ENCODE measurements at regions not wholly inside any gene's neighbourhood (a gene's known extent, or its start where the extent isn't known, plus 50 kb on each side); places are given as distances from the start of the nearest gene placed in this dataset.

DNA sequence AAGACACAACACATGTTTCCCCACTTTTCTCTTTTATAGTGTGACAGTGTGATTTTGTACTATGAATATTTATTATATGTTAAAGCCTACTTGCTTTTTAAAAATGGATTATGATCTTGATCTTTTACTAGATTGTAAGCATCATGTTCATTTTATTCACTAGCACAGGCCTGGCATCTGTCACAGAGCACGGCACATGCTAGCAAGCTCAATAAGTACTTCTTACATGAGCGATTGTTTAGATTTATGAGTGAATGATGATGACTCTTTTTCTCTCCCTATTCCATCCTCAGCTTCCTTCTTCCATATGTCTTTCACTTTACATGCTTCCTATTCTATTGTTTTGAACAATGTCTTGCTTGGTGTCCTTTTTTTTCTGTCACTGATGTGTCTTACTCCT, 1454.1 kb downstream of the MRPL39 start:
- DNase-seq (ENCODE audit: low read depth, low spot score), result no peak

DNA sequence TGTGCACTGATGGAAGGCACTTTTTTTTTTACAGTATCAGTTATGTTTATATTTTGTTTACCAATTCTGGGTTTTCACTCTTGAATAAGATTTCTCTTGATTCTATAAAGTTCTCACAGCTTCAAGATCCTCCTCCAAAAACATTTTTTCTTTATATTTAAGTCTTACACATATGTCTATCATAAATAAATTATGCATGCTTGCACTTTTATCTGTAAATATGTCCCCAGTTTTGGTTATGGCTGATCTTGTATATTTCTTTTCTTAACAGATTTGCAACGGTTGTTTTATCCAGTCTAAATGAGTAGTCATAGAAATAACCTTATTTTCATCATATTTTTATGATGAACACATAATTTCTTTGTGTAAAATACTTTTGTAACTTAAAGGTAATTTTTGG, 1456.5 kb downstream of the MRPL39 start:
- no peak for DNase-seq (ENCODE audit: low read depth, low spot score)

DNA sequence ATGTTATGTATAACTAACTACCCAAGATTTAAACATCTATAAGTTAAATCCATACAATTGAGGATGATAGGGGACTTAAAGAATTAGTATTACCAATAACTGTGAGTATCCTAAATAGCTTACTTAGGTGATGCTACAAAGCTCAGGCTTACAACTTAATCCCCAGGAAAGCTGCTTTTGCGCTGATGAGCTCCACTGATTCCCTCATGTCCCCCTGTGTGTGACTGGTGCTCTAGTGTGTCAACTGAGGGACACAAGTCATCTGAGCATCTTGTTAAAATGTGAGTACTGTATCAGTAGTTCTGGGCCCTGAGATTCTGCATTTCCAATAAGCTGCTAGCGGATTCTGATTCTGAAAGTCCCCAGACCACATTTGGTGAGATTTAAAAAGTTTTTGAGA, 1458.8 kb downstream of the MRPL39 start:
- no peak for DNase-seq (ENCODE audit: low read depth, low spot score)

DNA sequence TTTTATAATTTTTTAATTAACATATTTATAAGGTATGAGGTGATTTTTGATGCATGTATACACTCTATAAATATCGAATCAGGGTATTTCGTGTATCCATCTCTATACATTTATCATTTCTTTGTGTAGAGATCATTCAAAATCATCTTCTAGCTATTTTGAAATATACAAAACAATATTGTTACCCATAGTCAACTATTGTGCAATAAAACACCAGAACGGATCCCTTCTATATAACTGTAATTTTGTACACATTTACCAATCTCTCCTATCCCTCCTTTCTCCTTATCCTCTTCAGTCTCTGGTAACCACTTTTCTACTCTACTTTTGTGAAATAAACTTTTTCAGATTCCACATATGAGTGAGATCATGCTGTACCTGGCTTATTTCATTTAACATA, 1459.6 kb downstream of the MRPL39 start:
- no peak for DNase-seq (ENCODE audit: low read depth, low spot score)

DNA sequence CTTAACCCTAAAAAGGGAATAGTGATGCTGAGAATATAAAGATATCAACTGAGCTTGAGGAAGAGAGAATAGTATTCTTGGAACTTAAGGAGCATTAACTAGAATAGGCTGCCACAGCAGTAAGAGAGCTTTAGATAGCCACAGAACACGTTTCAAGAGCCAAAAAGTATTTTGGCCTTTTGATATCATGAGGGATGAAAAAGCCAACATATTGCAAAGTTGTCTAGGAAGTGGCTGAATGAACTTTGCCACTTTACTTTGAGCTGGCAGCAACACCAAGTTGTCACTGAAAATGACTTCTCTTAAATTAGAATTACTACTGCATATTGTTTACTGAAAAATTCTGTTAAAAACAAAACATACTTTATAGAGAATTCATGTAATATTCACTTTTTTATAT, 1476.2 kb downstream of the MRPL39 start:
- no peak for DNase-seq (ENCODE audit: low read depth, low spot score)

DNA sequence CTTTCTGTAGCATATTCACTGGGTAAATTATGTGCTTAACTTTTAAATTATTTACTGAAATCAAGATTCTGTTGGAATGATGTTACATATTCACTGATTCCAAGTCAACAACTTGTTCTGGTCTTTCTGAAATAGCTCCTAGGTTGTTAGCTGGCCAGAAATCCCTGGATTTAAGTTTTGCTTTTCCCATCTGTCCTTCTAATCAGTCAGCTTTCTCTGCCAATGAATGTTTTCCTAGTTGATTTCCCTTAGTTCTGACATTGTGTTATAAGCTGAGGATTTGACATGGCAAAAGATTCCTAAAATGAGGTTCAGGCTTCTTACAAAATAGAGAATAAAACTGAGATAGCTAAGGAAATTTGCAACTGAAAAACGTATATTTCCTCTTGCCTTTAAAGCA, 1479.6 kb downstream of the MRPL39 start:
- DNase-seq (ENCODE audit: low read depth, low spot score), result no peak

DNA sequence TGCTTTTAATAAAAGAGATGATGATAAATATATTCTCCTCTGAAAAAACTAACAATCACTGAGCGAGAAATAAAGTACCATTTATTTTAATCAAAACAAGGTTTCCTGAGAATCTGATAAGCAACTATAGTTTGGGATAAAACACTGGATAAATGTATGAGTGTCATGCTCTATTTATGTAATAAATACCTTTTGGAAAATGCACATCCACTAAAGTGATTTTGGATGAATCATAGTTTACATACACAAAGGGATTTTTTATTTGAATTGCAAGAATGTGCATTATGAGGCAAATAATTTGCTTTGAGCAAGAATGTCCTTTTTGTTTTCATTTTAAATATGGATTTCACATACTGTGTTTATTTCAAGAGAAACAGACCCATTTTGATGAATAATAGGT, 1483.5 kb downstream of the MRPL39 start:
- no peak for DNase-seq (ENCODE audit: low read depth, low spot score)

DNA sequence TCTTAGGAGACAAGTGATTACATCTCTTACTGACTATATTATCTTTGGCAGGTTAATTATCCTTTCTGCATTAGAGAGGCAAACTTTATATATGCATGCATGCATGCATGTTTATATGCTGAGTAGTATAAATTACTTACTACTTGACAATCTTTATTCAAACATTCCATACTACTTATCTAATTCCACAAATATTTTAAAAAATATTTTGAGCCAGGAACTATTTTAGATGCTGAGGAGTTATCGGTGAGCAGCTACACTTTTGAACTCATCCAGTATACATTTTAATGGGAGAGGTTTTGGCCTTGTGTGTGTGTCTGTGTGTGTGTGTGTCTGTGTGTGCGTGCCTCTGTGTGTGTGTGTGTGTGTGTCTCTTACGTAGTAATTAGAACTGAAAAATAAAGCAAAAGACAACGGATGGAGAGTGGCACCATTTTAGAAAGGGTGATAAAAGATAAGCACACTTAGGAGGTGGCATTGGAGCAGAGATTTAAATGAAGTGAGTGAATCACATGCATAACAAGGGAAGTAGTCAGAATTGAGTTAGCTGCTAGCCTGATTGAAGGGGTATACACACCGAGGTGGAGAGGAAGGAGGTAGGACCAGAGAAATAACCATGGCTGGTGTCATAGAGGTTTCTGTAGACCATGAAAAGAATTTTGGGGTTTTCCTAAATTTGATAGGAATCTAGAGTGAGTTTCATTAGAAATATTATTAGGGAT, 1488.4 kb downstream of the MRPL39 start:
- DNase-seq (ENCODE audit: low read depth, low spot score), result no peak

DNA sequence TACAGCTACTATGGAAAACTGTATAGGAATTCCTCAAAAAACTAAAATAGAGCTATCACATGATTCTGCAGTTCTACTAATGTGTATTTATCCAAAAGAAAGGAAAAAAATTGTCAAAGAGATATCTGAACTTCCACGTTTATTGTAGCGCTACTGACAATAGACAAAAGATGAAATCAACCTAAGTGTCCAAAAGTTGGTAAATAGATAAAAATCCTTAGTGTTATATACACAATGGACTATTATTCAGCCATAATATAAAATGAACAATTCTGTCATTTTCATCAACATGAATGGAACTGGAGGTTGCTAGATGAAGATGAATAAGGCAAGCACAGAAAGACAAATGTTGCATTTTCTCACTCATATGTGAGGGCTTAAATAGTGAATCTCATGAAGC, 1492.1 kb downstream of the MRPL39 start:
- no peak for DNase-seq (ENCODE audit: low read depth, low spot score)

DNA sequence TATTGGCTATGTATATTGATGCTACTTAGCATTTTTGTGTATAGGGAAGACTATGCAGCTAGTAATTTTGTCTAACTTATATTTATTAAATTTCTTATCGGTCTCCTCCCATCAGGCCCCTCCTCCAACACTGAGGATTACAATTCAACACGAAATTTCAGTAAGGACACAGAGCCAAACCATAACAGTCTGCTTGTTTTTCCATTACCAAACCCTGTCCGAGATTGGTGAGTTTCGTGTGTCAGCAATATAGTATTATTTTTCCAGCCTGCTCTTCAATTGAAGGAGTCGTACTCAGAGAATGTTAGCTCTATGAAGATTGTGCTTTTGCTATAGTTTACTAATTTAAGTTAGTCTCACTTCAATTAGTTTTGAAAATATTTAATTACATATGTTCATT, 1495.3 kb downstream of the MRPL39 start:
- DNase-seq (ENCODE audit: low read depth, low spot score), result no peak

DNA sequence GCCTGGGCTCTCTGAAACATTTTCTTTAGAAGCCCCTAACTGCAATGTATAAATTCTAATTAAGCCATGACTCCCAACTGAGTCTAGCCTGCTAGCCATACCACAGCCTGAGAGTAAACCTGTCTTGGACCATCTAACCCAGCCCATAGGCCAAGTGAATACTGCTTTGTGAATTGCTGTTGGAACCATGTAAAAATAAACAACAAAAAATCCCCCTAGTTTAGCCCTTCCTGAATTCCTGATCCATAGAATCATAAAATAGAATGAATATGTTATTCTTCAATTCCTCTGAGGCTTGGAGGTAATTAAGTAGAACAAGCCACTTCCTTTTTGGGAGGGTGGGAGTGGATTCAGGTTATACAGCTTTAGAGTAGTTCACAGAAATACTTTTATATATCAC, 1496.4 kb downstream of the MRPL39 start:
- no peak for DNase-seq (ENCODE audit: low read depth, low spot score)

DNA sequence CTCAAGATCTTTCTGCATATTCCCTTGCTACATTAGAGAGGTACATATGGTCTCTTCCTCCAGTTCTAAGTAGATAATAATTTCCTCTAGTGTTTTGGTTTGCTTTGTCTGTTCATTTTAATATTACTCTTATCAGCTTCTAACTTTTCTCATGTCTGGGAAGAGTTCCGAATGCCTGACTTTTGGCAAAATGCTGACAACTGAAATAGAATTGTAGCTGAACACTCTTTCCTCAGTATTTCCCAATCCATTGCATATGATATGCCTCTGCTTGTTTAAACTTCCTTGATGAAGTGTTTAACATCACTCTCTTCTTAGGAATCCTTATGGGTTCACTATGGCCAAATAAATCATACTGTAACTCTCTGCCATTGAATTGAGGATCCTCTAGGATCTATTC, 1510.1 kb downstream of the MRPL39 start:
- no peak for DNase-seq (ENCODE audit: low read depth, low spot score)

DNA sequence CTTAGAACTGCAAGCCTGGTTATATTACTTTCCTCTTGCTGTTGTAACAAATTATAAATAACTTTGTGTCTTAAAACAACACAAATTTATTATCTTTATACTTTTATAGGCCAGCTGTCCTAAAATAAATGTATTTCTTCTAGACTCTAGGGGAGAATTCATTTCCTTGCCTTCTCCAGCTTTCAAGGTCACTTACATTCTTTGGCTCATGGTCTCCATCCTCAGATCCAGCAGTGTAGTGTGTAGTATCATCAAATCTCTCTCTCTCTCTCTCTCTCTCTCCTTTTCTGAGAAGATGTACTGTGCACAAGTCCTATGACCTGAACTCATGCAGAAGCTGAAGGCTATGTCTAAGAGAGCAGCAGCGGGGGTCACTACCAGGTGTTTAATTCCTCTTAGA, 1510.6 kb downstream of the MRPL39 start:
- DNase-seq (ENCODE audit: low read depth, low spot score), result no peak

DNA sequence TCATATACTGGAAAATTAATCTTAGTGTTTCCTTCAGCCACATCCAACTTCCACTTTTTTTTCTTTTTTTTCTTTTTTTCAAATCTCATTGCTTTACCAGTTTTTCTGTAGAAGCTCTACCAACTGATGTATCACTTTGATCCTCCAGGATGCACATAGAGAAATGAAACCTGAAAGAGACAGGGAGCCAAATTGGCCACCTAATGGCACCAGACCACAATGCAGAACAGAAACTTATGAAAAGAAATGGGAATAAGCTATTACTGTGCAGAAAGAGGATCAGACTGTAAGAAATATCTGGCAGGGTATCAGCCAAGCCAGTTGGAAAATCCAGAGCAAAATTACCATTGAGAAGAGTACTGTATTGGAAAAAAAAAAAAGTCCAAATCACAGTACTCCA, 1514.2 kb downstream of the MRPL39 start:
- DNase-seq (ENCODE audit: low read depth, low spot score), result no peak

DNA sequence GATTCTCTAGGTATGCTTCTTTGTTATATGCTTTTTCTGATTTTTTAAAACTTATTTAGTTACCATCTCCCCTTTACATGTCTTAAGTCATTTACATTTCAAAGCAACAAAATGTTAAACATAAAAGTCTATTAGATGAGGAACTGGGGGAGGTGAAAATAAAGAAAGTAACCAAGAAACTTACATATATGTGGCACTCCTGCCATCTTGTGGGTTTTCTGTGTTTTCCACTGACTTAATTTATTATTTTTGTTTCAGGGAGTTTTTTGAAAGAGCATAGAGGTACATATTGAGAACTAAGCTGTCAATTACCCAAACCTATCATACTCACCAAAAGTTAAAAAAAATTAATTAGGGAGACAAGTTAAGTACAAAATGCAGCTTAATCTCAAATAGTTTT, 1531.1 kb downstream of the MRPL39 start:
- no peak for DNase-seq (ENCODE audit: low read depth, low spot score)

DNA sequence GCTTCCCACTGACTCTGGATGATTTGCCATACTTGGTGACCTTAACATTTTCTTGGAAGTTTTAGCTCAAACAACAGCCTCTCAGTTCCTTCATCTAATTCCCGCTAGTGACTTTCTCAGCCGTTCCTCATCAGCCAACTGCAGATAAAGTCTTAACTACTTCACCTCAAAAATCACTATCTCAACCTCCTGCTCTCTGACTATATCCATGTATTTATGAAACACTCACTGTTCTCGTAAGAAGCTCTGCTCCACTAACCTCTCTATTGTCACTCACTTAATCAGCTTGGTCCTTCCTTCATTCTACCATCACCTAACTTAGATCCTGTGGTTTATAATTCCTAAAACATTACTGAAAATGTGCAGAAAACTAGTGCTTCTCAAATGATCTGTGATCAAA, 1551.6 kb downstream of the MRPL39 start:
- DNase-seq (ENCODE audit: low read depth, low spot score), result no peak

DNA sequence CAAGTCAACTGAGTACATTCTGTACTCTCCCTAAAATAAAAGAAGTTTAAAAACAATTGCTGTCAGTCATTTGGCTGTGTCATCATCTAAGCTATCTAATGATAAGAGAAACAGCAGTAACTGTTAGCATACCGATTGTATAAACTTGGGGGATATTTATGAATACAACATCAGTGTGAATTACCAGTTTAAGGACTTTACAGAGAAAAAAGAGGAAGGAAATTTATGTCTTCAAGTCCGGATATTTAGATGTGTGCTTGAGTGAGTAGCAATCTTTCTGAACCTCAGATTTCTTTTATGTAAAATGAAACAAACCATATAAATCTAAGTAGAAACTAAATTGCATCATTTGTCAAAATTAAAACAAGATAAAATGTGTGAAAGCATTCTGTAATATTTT, 1557.0 kb downstream of the MRPL39 start:
- DNase-seq (ENCODE audit: low read depth, low spot score), result no peak

DNA sequence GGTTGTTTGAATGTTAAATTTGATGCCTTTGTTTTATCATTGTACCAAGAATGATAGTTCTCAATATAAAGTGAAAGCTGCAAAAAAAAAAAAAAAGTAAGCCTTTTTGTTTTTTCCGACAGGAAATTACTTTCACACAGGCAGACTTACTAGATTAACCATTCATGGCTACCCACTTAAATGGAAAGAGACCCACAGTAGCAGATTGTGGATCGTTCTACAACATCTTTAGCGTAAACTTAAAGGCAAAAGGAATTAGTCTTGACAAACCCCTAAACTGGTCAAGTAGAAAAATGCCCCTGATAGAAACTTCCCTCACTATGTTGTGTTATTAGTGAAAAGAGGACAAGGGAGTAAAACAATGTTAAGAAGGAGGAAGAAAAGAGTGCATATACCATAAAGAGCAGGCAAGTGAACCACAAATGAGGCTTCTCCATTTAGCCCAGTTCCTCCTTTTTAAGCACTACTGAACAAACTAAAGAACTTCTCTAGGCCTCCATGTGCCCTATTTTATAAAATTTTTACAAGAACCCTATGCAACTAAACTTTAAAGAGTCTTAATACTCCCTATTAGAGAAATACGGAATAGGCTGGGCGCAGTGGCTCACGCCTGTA, 1560.3 kb downstream of the MRPL39 start:
- DNase-seq (ENCODE audit: low read depth, low spot score), result no peak

DNA sequence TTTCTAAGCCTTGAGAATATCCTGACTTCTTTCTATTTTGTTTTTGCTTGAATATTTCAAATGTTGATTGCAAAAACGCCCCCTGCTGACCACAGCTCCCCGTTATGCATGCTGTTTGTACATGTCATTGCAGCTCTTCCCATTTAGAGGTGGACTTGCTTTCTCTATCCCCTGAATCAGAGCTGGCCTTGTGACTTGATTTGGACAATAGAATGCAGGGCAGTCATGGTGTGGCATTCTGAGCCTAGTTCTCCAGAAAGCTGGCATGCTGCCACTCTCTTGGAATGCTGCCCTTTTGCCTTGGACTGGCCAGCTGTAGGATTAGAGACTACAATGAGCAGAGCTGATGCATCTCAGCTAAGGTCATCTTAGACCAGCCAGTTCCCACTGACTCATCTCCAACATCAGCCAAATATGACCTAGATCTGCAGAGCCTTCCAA, 1561.5 kb downstream of the MRPL39 start:
- DNase-seq (ENCODE audit: low read depth, low spot score), result no peak

DNA sequence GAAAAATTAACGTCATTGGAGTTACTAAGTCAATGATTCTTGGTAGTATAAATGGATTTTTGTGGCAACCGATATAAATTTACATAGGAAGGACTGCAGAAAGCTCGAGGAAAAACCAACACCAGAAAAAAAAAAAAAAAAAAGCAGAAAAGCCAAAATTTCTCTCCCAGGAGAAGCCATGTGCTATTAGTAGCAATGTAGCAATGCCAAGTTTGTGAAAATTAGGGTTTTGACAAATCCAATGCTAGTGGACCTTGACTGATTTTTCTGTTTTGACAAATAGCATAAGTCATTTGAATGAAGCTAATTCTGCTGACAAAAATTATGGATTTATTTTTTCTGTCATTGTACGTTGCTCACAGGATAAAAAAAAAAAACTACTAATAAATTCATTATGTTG, 1561.9 kb downstream of the MRPL39 start:
- DNase-seq (ENCODE audit: low read depth, low spot score), result no peak

DNA sequence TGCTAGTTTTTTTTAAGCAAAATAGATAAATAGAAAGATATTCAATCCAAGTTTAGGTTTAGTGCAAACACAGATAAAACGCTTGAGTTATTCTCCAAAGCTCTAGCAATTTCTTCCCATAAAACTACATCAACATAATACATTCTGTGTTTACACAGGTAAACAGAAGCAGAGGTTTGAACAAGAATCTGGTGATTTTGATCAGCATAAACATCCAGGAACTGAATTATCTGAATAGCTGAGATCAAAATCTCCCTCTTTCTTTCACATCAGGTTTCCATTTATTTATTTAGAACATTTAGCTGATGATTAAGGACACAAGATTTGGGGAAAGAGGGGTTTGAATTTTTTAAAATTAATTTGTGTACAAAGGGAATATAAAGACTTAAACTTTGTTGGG, 1564.6 kb downstream of the MRPL39 start:
- DNase-seq (ENCODE audit: low read depth, low spot score), result no peak

DNA sequence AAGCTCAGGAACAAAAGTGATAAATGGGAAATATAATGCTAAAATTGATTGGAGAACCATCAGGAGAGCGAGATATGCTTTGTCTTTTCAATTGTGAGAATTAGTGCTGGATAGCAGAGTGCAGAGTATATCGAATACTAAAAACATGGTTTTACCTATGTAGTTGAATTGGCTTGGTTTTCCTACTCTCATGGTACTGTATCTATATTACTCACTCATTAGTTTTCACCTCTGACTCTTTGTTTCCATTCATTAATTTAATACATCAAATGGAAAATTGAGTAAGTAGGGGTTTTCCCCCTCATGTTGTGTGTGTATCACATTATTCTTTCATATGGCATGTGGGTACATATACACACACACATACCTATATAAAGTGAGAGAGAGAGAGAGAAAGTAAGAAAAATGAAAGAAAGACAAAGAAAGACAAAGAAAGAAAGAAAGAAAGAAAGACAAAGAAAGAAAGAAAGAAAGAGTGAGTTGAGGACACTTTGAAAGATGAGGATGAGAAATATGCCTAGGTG, 1574.5 kb downstream of the MRPL39 start:
- no peak for DNase-seq (ENCODE audit: low read depth, low spot score)

DNA sequence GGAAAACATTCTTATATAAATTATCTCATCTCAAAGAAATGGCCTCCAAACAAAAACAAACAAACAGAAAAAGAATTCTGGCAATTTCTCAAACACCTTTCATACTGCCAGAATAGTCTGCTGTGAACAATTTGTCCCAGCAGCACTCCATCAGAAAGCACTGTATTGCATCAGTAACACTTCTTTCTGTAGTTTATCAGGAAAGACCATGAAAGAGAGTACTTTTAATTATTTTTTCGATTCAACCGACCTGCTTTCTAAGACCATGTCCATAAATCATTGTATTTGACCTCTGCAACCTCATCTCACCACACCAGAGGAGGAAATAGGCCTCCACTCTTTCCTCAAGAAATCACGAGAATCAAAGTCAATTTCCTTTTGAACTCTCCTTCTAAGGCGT, 1579.9 kb downstream of the MRPL39 start:
- no peak for DNase-seq (ENCODE audit: low read depth, low spot score)

DNA sequence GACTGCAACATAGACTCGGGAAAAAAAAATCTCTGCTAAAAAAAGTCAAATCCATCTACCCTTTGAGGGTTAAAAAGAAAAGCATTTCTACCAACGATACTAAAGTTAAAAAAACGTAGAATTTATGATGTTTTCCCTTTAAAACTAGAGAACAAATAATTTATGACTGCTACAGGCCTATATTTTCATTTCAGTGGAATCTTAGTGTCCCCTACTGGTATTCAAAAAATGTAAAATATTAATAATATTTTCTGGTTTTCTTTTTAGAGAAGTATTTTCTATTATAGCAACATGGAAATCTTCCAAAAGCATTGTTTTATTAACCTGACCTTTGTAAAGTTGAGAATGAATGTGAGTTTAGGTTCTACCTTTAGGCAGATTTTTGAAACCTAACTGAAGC, 1582.2 kb downstream of the MRPL39 start:
- DNase-seq (ENCODE audit: low read depth, low spot score), result no peak

Measured in activated CD4-positive, CD25-positive, alpha-beta regulatory T cell treated with anti-CD3 and anti-CD28 coated beads, Interleukin-2, amount 50 U/mL, for 16 hours (primary cell).